WI38 (cell line): ENCODE measurements at regions not wholly inside any gene's neighbourhood (a gene's known extent, or its start where the extent isn't known, plus 50 kb on each side); places are given as distances from the start of the nearest gene placed in this dataset.
"Not testable (repeated sequence)": the region's sequence is repeated elsewhere in the genome, so short reads cannot be mapped to it uniquely, and the experiment has no call there.

Experiments
- H3K4me3 ChIP-seq: 2 replicates; pipeline ENCODE4 v1.5.1; 2011; ENCODE audit warnings: low read depth, mild to moderate bottlenecking, control low read depth, low read length
- TF ChIP-seq, protein P1 (sequence below): IDR thresholded peaks from 2 replicates; pipeline ENCODE4 v1.5.1; 2012; ENCODE audit warnings: low read depth, mild to moderate bottlenecking, control low read depth, low read length

DNA sequence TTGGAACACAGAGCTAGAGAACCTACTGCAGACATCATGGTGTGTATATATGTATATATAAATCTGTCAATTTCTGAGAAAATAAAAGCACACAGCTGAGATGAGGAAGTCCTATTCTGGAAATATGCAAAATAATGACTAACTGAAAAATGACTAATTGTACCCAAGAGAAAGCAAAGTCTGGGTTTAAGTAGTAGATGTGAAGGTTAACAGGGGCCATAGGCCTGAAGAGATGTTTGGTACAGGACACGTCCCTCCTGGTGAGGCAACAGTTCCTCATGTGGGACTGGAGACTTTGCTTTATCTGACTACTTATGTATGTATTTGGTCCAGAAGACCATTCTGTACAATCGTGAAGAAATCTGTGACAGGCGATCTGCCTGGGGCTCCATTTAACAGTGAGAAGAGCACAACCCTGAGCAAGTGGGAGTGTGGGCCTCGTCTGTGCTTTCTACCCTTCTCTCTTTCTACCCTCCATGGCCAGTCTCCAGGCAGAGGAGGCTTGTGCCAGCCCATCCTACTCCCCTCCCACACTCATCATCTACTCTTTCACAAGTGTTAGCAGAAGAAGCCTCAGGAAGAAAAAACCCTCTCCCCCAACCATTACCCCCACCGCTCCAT lies 67.5 kb downstream of the SLC41A2 start:
- no peak overlapping the region for H3K4me3 ChIP-seq
- TF ChIP-seq, protein P1, sequence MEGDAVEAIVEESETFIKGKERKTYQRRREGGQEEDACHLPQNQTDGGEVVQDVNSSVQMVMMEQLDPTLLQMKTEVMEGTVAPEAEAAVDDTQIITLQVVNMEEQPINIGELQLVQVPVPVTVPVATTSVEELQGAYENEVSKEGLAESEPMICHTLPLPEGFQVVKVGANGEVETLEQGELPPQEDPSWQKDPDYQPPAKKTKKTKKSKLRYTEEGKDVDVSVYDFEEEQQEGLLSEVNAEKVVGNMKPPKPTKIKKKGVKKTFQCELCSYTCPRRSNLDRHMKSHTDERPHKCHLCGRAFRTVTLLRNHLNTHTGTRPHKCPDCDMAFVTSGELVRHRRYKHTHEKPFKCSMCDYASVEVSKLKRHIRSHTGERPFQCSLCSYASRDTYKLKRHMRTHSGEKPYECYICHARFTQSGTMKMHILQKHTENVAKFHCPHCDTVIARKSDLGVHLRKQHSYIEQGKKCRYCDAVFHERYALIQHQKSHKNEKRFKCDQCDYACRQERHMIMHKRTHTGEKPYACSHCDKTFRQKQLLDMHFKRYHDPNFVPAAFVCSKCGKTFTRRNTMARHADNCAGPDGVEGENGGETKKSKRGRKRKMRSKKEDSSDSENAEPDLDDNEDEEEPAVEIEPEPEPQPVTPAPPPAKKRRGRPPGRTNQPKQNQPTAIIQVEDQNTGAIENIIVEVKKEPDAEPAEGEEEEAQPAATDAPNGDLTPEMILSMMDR, result no peak

DNA sequence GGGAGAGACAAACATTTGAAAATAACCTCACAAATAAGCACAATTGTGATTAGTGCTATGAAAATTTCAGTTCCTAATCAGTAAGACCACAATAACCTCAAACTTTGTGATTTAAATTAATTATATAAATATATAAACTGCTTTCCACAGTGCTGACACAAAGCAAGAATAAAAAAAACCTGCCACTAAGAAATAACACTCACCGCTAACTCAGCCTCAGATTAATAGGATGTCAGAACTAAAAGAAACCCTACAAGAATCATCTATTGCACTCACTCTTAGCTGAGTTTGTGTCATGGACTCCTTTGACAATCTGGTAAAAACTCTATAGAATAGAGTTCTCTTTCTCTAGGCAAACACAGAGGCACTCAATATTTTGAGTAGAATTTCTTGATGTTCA lies 68.4 kb downstream of the SLC41A2 start:
- TF ChIP-seq, protein P1, result no peak
- H3K4me3 ChIP-seq, result no peak overlapping the region

DNA sequence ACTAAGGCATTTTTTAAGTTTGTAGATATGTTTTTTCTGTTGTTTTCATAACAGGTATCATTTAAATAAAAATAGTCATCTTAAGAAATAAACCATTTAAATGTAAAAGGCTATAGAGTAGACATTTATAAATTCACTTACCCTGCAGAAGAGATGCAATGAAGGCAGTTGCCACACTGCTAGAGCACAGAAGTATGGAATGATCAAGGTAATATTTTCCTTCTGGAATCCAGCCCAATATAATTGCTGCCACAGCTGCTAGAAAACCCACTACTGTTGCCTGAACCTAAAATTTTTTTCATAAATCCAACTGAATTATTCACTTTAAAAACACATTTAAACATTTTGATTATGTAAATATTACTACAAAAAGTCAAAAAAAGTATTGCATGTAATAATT lies 69.2 kb downstream of the SLC41A2 start:
- TF ChIP-seq, protein P1, result no peak

GRCh38 chr12:104888481-104888880 lies 69.6 kb downstream of the SLC41A2 start:
- TF ChIP-seq, protein P1, result no peak
- H3K4me3 ChIP-seq, result no peak overlapping the region

More for the DNA sequence above, 69.2 kb downstream of the SLC41A2 start:
- no peak overlapping the region for H3K4me3 ChIP-seq

DNA sequence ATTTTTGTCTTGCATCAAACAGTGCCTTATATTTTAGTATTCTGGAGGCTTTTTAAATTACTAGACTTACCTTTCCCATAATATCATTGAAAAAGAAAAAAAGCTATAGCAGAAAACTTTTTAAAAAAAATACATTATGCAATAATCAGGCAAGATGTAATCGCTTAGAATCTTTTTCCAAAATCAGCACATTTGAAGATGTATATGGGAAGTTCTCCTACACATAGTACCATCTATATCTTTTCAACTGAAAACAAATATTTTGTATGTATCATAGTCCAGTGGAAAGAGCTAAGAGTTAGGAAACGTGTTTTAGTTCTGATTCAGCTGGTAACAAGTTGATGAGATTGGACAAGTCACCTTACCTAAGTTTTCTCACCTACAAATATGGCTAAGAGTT lies 70.6 kb downstream of the SLC41A2 start:
- TF ChIP-seq, protein P1, result no peak
- H3K4me3 ChIP-seq, result no peak overlapping the region

GRCh38 chr12:104886418-104887401 lies 71.4 kb downstream of the SLC41A2 start:
- no peak overlapping the region for H3K4me3 ChIP-seq
- TF ChIP-seq, protein P1, result no peak

DNA sequence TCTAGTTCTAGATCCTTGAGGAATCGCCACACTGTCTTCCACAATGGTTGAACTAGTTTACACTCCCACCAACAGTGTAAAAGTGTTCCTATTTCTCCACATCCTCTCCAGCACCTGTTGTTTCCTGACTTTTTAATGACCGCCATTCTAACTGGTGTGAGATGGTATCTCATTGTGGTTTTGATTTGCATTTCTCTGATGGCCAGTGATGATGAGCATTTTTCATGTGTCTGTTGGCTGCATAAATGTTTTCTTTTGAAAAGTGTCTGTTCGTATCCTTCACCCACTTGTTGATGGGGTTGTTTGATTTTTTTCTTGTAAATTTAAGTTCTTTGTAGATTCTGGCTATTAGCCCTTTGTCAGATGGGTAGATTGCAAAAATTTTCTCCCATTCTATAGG lies 79.2 kb downstream of the SLC41A2 start:
- not testable (repeated sequence) for H3K4me3 ChIP-seq
